ENCODE measurements at regions not wholly inside any gene's neighbourhood (a gene's known extent, or its start where the extent isn't known, plus 50 kb on each side); places are given as distances from the start of the nearest gene placed in this dataset.

DNA sequence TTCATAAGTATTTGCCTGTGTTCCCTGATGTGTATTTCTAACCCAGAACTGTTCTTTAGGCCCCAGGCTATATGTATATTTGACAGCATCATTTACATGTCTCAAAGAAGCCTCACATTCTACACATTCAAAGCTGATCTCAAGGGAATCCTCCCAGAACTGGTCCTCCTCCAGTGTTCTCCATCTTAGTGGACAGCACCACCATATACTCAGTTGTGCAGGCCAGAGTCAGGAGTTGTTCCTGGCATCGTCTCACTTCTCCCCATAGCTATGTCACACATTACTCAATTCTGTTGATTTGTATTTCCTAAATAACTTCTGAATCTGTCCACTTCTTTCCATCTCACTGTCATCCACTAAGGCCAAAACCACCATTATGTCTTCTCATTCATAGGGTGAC lies 82.8 kb upstream of the TRPC3 start:
- no peak for DNase-seq

DNA sequence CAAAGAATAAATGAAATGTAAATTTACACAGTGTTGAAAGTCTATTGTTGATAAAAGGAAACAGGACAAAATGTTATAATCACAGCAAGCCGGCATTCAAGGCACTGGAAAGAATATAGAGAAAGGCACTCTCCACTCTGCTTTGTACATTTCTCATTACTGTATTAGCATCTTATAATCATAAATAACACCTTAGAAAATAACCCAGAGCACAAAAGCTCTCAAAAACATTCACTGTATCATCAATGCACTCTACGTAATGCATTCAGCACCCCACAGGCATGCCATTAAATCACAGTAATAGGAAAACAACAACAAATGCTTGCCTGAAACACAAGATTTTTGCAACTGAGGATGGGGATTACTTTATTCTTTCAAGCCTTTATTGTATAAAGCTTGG lies 75.3 kb upstream of the TRPC3 start:
- DNase-seq = no peak

DNA sequence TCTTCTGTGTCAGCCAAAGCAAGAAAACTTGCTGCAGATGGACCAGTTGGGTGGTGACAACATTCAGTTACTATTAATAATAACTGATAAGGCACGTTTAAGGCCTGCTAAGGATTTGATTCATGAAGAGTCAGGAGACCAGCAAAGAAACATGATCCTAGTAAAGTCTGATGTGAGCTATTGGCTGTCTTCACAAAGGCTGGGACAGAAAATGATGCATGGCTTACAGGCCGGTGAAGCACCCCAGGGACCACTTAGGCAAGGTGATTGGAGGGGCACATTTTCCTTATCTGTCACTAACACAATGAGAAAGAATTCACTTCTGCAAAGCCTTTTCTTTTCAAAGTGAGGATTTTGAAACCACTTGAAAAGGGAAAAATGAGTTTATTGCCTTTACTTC lies 65.4 kb upstream of the TRPC3 start:
- DNase-seq = peak; percentile 7

DNA sequence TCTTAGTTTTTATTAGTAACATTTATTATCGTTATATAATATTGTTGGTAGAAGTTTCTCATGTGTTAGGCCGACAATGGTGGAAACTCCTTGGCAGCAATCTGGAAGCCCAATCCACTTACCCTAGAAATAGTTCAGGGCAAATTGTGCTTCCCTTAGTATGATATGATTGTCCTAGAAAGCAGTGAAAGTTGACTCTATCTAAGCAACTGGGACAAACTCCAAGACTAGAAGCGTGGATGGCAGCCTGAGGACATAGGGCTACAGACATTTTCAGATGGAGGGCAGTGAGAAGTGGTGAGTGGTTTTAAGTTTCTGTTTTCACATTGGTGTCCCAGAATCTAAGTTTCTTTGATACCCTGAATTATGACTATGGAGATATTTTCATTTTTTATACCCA lies 63.3 kb upstream of the TRPC3 start:
- DNase-seq = no peak

DNA sequence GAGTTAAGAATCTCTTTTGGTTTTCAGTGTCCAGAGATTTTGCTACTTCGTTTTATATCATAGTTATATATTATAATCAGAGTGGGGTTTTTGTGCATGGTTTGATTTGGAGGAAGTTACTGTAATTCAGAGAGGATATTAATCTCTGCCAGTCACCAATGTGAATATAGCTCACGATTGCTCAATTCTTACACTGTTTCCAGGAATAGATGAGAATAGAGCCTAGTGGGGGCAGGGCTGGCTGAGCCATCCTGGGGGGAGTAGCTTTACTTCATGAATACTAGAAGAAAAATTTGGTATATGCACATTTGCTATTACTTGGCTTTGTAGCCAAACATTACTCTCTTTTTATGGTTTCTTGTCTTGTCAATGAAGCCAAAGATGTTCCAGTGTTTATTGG lies 60.9 kb upstream of the TRPC3 start:
- no peak for DNase-seq

DNA sequence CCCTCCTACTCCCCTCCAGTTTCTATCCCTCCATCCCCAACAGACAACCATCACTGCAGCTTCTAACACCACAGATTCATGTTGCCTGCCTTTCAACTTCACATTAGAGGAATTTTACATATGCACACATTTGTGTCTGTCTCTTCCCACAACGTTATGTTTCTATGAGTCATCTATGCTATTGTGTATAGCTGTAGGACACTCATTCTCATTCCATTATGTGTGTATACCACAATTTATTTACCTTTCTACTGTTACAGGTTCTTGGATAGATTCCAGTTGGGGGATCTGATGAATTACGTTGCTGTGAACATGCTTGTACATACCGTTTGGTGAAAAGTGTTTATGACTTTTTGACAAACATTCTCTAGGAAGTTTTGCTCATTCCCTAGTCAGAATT lies 58.8 kb upstream of the TRPC3 start:
- no peak for DNase-seq

DNA sequence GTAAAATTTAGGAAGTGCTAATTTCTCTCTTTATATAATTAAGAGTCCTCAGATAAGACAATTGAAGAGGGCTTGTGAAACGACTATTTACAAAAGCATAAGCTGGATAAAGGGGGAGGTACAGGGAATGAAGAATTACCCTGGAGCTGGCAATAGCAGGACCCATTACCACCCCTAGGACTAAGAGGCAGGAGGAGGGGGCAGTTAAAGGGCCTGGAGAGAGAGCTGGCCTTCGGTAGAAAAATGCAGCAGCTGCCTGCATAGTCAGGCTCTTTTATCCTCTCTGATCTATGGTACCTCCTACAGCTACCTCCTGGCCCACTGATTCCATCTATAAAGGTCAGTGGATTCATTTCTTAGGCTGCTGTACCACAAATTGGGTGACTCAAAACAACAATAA lies 57.7 kb upstream of the TRPC3 start:
- no peak for DNase-seq

DNA sequence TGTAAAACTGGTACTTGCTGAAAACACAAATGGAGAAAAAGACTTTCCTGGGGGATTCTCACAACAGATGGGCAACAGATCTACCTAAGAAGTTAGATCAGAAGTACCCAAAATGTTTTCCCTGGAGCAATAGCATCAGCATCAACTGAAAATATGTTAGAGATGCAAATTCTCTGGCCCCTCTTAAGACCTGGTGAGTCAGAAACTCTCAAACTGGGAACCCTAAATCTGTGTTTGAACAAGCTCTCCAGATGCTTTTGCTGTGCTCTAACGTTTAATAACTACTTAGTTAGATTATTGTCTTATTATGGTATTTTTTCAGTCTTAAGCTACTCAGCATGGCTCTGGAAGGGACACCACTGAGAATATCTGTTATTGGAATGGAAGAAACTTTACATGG lies 55.2 kb upstream of the TRPC3 start:
- DNase-seq = no peak

DNA sequence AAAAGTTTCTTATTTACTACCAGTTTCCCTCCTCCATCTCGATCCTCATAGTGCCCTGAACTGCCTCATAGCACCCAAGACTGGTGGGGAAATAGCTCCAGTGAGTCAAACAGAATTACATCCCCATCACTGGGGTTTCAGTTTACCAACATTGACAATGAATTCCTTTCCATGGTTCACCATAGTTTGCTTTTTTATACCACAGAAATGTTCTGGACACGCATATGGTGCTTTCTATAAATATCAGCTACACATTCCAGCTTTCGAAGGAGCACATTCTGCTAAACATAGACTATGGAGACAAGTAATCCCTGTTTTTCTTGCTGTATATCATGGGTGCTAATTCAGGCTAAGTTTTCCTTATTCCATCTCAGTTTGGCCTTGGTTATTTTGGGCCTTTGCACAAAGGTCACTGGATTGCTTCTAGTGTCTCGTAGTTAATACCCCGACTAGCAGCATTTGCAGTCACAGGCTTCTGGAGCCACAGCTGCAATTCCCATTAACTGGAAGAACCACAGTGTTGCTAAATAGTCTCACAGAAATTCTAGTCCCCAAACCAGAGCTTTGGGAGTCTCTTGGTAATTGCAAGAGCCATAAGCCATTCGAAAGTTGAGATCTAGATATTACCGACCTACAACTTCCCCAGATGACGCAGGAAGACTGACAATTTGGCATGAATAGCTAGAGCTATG lies 53.4 kb upstream of the TRPC3 start:
- no peak for DNase-seq

DNA sequence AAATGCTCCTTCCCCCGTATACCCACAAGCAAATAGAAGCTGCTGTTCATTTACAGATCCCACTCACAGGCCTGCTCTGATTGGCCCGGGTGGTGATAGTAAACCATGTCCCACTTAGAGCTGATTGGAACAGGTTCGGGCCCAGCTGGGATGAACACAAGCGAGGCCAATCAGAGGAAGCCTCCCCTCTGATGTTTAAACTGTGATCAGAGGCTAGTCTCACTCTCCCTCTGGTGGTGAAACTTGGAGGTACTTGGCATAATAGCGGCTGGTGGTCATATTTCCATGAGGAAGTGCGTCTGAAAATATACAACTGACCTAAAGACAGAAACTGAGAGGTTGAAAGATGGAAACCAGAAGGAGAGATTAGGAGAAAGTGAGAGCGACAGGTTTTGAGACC lies 51.5 kb upstream of the TRPC3 start:
- no peak for DNase-seq

Measured in renal pelvis (tissue), 1 donor.